Peyer's patch (tissue), 4 donors: ENCODE measurements at regions not wholly inside any gene's neighbourhood (a gene's known extent, or its start where the extent isn't known, plus 50 kb on each side); places are given as distances from the start of the nearest gene placed in this dataset.
A peak's percentile ranks its signal among the peaks of the same experiment; 100 is the strongest.

Experiments
- POLR2A ChIP-seq, 2 donors: fragments of 450-650 bp; IDR thresholded peaks; one replicate each; pipeline ENCODE4 v1.5.1; 2017; ENCODE audit warnings: antibody characterized with exemption in 2 of 2, mild to moderate bottlenecking in 2 of 2, moderate library complexity in 2 of 2
- TF ChIP-seq, protein P1 (sequence below), 6 experiments: fragments of 450-650 bp in 4 of 6; fragments of 200-600 bp in 2 of 6; sonication (generic) in 1 of 6; IDR thresholded peaks; one replicate each; pipeline ENCODE4 v1.5.1; 2017 to 2019; ENCODE audit warnings: antibody characterized with exemption in 6 of 6, mild to moderate bottlenecking in 3 of 6, moderate library complexity in 1 of 6

DNA sequence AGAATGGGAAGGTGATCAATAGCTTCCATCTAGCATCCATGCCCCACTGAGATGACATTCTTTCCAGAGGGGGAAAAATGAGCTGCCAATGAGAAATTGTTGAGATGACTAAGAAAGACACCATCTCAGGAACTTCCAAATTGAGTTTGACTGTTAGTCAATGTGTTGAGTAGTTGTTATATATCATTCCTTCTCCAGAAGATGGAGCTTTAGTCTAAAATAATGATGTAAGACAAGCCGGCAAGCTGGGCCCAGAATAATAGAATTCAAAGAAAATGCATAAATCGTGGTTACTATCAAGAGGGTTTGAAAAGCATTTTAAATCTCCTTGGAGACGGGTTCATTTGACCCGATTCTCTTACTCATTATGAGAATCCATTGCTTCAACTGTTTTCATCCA is 71.0 kb upstream of the ATF7IP2 start:
- TF ChIP-seq, protein P1, sequence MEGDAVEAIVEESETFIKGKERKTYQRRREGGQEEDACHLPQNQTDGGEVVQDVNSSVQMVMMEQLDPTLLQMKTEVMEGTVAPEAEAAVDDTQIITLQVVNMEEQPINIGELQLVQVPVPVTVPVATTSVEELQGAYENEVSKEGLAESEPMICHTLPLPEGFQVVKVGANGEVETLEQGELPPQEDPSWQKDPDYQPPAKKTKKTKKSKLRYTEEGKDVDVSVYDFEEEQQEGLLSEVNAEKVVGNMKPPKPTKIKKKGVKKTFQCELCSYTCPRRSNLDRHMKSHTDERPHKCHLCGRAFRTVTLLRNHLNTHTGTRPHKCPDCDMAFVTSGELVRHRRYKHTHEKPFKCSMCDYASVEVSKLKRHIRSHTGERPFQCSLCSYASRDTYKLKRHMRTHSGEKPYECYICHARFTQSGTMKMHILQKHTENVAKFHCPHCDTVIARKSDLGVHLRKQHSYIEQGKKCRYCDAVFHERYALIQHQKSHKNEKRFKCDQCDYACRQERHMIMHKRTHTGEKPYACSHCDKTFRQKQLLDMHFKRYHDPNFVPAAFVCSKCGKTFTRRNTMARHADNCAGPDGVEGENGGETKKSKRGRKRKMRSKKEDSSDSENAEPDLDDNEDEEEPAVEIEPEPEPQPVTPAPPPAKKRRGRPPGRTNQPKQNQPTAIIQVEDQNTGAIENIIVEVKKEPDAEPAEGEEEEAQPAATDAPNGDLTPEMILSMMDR (IDR thresholded peaks at IDR 0.05) = peak in 3 of 6 experiments; percentile 10 to 24 (median 20)
- no peak for TF ChIP-seq POLR2A (IDR thresholded peaks at IDR 0.05)
